NB4 (cell line): ENCODE measurements at regions not wholly inside any gene's neighbourhood (a gene's known extent, or its start where the extent isn't known, plus 50 kb on each side); places are given as distances from the start of the nearest gene placed in this dataset.

Source experiments
- CTCF ChIP-seq: IDR thresholded peaks from one replicate; pipeline ENCODE4 v1.5.1; 2012; ENCODE audit warnings: low read depth, low read length
- MYC ChIP-seq: IDR thresholded peaks from 2 replicates; pipeline ENCODE4 v1.6.1; 2011; ENCODE audit warnings: low read depth, low read length

GRCh38 chr5:50302815-50303490 is 138.1 kb downstream of the EMB start:
- no peak for TF ChIP-seq CTCF
- TF ChIP-seq MYC, result no peak
